GM04504 (cell line): ENCODE measurements at regions not wholly inside any gene's neighbourhood (a gene's known extent, or its start where the extent isn't known, plus 50 kb on each side); places are given as distances from the start of the nearest gene placed in this dataset.

Source experiments
- DNase-seq: peaks from one replicate; pipeline ENCODE4 v3.0.0-alpha.2; 2012; ENCODE audit warnings: low read depth

GRCh38 chr4:92111493-92111892 is 192.3 kb upstream of the GRID2 start:
- no peak for DNase-seq

- DNase-seq = no peak
These were observed 191.0 kb upstream of the GRID2 start for GRCh38 chr4:92112805-92113204.

GRCh38 chr4:92120810-92121498 is 182.8 kb upstream of the GRID2 start:
- DNase-seq = no peak

- DNase-seq = no peak
These were observed 180.9 kb upstream of the GRID2 start for GRCh38 chr4:92122911-92123310.

GRCh38 chr4:92128676-92129075 is 175.1 kb upstream of the GRID2 start:
- no peak for DNase-seq

GRCh38 chr4:92129408-92129994 is 174.3 kb upstream of the GRID2 start:
- DNase-seq = no peak

- no peak for DNase-seq
These were observed 167.3 kb upstream of the GRID2 start for GRCh38 chr4:92136434-92136833.

GRCh38 chr4:92163348-92163747 is 140.4 kb upstream of the GRID2 start:
- DNase-seq = no peak

GRCh38 chr4:92170340-92170739 is 133.4 kb upstream of the GRID2 start:
- no peak for DNase-seq

GRCh38 chr4:92172203-92172602 is 131.6 kb upstream of the GRID2 start:
- DNase-seq = no peak

- no peak for DNase-seq
These were observed 128.5 kb upstream of the GRID2 start for GRCh38 chr4:92175250-92175649.

GRCh38 chr4:92182006-92182735 is 121.6 kb upstream of the GRID2 start:
- no peak for DNase-seq

- DNase-seq = no peak
These were observed 120.9 kb upstream of the GRID2 start for GRCh38 chr4:92182736-92183407.

GRCh38 chr4:92183825-92184224 is 119.9 kb upstream of the GRID2 start:
- DNase-seq = no peak

- no peak for DNase-seq
These were observed 119.2 kb upstream of the GRID2 start for GRCh38 chr4:92184566-92184965.

GRCh38 chr4:92186239-92186638 is 117.5 kb upstream of the GRID2 start:
- DNase-seq = no peak

- no peak for DNase-seq
These were observed 114.6 kb upstream of the GRID2 start for GRCh38 chr4:92189146-92189545.

- no peak for DNase-seq
These were observed 105.1 kb upstream of the GRID2 start for GRCh38 chr4:92198711-92199110.

GRCh38 chr4:92199135-92199534 is 104.6 kb upstream of the GRID2 start:
- no peak for DNase-seq

GRCh38 chr4:92210906-92211305 is 92.9 kb upstream of the GRID2 start:
- no peak for DNase-seq

- DNase-seq = no peak
These were observed 88.3 kb upstream of the GRID2 start for GRCh38 chr4:92215476-92215875.

- DNase-seq = no peak
These were observed 72.3 kb upstream of the GRID2 start for GRCh38 chr4:92231511-92231910.

- DNase-seq = no peak
These were observed 71.2 kb upstream of the GRID2 start for GRCh38 chr4:92232566-92232965.
